ENCODE measurements at regions not wholly inside any gene's neighbourhood (a gene's known extent, or its start where the extent isn't known, plus 50 kb on each side); places are given as distances from the start of the nearest gene placed in this dataset.
A peak's percentile ranks its signal among the peaks of the same experiment; 100 is the strongest.

GRCh38 chr1:192950926-192951325 lies 108.2 kb downstream of the UCHL5 start:
- H3K4me3 ChIP-seq (ENCODE audit: low read depth, low read length) = no peak overlapping the region
- H3K4me3 Mint-ChIP-seq = no peak overlapping the region
- H3K36me3 ChIP-seq (ENCODE audit: control insufficient read depth, insufficient read depth, low read length) = no peaks in the 10 kb centered on the region
- no peak overlapping the region for H3K27ac Mint-ChIP-seq
- peaks cover 3% of the 10 kb centered on the region for H3K36me3 Mint-ChIP-seq
- no peaks in the 10 kb centered on the region for H3K4me1 ChIP-seq (ENCODE audit: control insufficient read depth, insufficient read depth, low read length, poor library complexity, severe bottlenecking)
- no peak overlapping the region for H3K27ac ChIP-seq (ENCODE audit: insufficient read depth, low read length, poor library complexity, severe bottlenecking)
- H3K9me3 Mint-ChIP-seq = no peaks in the 10 kb centered on the region
- no peak for ATAC-seq (ENCODE audit: low read depth in 2 of 2)
- H3K4me1 Mint-ChIP-seq = no peaks in the 10 kb centered on the region
- no peak for DNase-seq
- no peaks in the 10 kb centered on the region for H3K27me3 Mint-ChIP-seq
- no peaks in the 10 kb centered on the region for H3K9me3 ChIP-seq (ENCODE audit: control insufficient read depth in 2 of 2, low read length in 2 of 2)
- H3K27me3 ChIP-seq (ENCODE audit: control insufficient read depth, insufficient read depth, low read length) = no peaks in the 10 kb centered on the region

DNA sequence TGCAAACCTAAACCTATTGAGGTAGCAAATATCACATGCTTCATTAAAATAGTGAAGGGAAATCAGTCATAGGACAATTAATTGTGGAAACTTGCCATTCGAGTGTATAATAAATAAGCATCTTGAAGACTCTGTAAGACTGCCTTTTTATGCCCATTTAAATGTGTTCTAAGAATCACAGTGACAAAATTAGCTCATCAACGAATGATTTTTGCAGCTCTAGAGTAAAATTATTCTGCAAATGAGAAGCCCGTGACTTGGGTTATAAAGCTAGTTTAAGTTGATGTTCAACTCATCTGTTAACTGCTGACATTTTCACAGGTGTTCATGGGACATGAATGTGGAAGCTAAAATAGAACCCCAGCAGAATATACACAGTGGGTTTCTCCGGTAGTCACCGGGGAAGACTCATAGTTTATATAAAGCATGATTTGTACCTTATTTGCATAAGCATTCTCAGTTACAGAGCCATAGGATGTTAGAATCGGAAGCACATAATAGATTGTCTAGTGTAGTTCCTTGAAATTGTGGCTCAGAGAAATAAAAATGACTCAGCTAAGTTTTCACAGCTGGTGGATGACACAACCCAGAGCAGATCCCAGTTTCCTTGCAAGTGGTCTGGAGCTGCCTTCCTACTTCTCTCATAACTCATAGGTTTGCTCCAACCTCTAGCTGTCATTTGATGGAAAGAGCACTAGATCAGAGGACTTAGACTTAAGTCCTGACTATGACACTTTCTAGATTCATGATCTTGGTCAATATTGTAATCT lies 107.3 kb downstream of the UCHL5 start:
- peak in 1 of 2 donors; percentile 12 for ATAC-seq (ENCODE audit: low read depth in 2 of 2)
- Mint-ChIP-seq H3K27me3 (no peaks in the 10 kb centered on the region), H3K4me3 (no peak overlapping the region), H3K9me3 (no peaks in the 10 kb centered on the region), H3K4me1 (no peaks in the 10 kb centered on the region), H3K27ac (peak overlapping the region in 1 of 3 donors; percentile 5), H3K36me3 (peaks cover 9% of the 10 kb centered on the region)
- no peaks in the 10 kb centered on the region for H3K4me1 ChIP-seq (ENCODE audit: control insufficient read depth, insufficient read depth, low read length, poor library complexity, severe bottlenecking)
- H3K9me3 ChIP-seq (ENCODE audit: control insufficient read depth in 2 of 2, low read length in 2 of 2) = no peaks in the 10 kb centered on the region
- H3K36me3 ChIP-seq (ENCODE audit: control insufficient read depth, insufficient read depth, low read length) = no peaks in the 10 kb centered on the region
- H3K4me3 ChIP-seq (ENCODE audit: low read depth, low read length) = no peak overlapping the region
- DNase-seq = no peak
- H3K27me3 ChIP-seq (ENCODE audit: control insufficient read depth, insufficient read depth, low read length) = no peaks in the 10 kb centered on the region
- no peak overlapping the region for H3K27ac ChIP-seq (ENCODE audit: insufficient read depth, low read length, poor library complexity, severe bottlenecking)

DNA sequence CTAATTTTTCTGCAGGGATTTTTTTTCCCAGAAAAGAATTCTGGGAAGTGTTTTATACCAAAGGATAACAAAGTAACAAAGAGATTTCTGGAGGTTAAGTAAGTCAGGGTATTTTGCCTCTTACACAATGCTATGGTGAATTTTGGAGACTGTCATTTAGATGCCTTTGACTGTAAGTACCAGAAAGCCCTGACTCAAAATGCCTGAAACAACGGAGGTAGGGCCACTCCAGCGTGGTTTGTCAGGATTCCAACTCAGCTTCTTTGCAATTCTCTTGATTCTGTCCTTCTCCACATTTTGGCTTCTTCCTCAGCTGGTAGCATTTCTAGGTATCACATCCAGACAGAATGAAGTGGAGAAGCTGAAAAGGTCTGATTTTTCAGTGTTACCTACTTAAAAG lies 106.5 kb downstream of the UCHL5 start:
- no peaks in the 10 kb centered on the region for H3K9me3 ChIP-seq (ENCODE audit: control insufficient read depth in 2 of 2, low read length in 2 of 2)
- no peaks in the 10 kb centered on the region for H3K27me3 ChIP-seq (ENCODE audit: control insufficient read depth, insufficient read depth, low read length)
- Mint-ChIP-seq H3K36me3 (peaks cover 14% of the 10 kb centered on the region), H3K4me3 (no peak overlapping the region), H3K4me1 (no peaks in the 10 kb centered on the region), H3K9me3 (no peaks in the 10 kb centered on the region), H3K27ac (no peak overlapping the region), H3K27me3 (no peaks in the 10 kb centered on the region)
- no peaks in the 10 kb centered on the region for H3K36me3 ChIP-seq (ENCODE audit: control insufficient read depth, insufficient read depth, low read length)
- H3K4me3 ChIP-seq (ENCODE audit: low read depth, low read length) = no peak overlapping the region
- no peak for DNase-seq
- no peak overlapping the region for H3K27ac ChIP-seq (ENCODE audit: insufficient read depth, low read length, poor library complexity, severe bottlenecking)
- ATAC-seq (ENCODE audit: low read depth in 2 of 2) = no peak
- H3K4me1 ChIP-seq (ENCODE audit: control insufficient read depth, insufficient read depth, low read length, poor library complexity, severe bottlenecking) = no peaks in the 10 kb centered on the region

DNA sequence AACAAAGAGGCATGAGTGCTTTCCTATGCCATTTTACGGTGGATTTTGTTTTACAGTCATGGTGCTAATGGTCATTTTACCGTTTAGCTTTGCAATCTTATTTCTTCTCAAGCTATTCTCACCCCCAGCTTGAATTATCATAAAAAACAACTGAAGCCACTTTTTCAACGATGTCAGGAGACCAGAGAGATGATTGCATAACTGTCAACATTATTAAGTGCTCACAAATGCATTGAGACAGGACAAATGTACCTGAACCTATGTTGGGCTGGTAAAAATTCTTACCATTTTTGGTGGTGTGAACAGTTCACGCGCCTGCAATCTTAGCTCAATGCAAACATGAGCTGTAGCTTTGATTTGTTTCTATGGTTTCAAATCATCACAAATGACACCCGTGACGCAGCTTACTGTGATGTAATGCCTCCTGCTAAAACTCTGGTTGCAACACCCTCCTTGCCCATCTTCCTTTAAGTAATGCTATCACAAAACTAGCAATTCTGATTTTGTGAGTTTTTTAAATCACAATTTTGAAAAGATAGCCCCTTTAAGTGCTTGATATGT lies 104.4 kb downstream of the UCHL5 start:
- no peak for ATAC-seq (ENCODE audit: low read depth in 2 of 2)
- no peak for DNase-seq
- no peak overlapping the region for H3K4me3 Mint-ChIP-seq
- no peak overlapping the region for H3K4me3 ChIP-seq (ENCODE audit: low read depth, low read length)
- H3K9me3 ChIP-seq (ENCODE audit: control insufficient read depth in 2 of 2, low read length in 2 of 2) = no peaks in the 10 kb centered on the region
- no peak overlapping the region for H3K27ac ChIP-seq (ENCODE audit: insufficient read depth, low read length, poor library complexity, severe bottlenecking)
- no peaks in the 10 kb centered on the region for H3K36me3 ChIP-seq (ENCODE audit: control insufficient read depth, insufficient read depth, low read length)
- no peaks in the 10 kb centered on the region for H3K27me3 Mint-ChIP-seq
- H3K4me1 Mint-ChIP-seq = no peaks in the 10 kb centered on the region
- peaks cover 14% of the 10 kb centered on the region for H3K36me3 Mint-ChIP-seq
- no peaks in the 10 kb centered on the region for H3K9me3 Mint-ChIP-seq
- H3K27ac Mint-ChIP-seq = no peak overlapping the region
- no peaks in the 10 kb centered on the region for H3K4me1 ChIP-seq (ENCODE audit: control insufficient read depth, insufficient read depth, low read length, poor library complexity, severe bottlenecking)
- H3K27me3 ChIP-seq (ENCODE audit: control insufficient read depth, insufficient read depth, low read length) = no peaks in the 10 kb centered on the region

DNA sequence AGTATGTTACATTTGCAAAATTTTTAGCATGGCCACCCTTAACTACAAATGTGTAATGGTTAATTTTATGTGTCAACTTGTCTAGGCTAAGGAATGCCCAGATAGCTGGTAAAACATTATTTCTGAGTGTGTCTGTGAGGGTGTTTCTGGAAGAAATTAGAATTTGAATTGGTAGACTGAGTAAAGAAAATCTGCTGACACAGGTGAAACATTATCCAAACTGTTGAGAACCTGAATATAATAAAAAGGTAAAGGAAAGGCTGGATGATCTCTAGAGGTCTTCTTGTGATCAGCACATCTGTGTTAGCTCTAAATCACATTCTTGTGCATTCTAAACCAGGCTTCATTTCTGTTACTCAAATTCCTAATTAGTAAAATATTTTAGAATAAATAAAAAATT lies 100.8 kb downstream of the UCHL5 start:
- Histone ChIP-seq H3K9me3 (ENCODE audit: control insufficient read depth in 2 of 2, low read length in 2 of 2) (no peaks in the 10 kb centered on the region), H3K4me3 (ENCODE audit: low read depth, low read length) (no peak overlapping the region), H3K27me3 (ENCODE audit: control insufficient read depth, insufficient read depth, low read length) (no peaks in the 10 kb centered on the region), H3K4me1 (ENCODE audit: control insufficient read depth, insufficient read depth, low read length, poor library complexity, severe bottlenecking) (no peaks in the 10 kb centered on the region), H3K36me3 (ENCODE audit: control insufficient read depth, insufficient read depth, low read length) (no peaks in the 10 kb centered on the region), H3K27ac (ENCODE audit: insufficient read depth, low read length, poor library complexity, severe bottlenecking) (no peak overlapping the region)
- ATAC-seq (ENCODE audit: low read depth in 2 of 2) (no peak), DNase-seq (no peak)
- Mint-ChIP-seq H3K27ac (no peak overlapping the region), H3K27me3 (no peaks in the 10 kb centered on the region), H3K4me3 (no peak overlapping the region), H3K9me3 (no peaks in the 10 kb centered on the region), H3K36me3 (peaks cover 14% of the 10 kb centered on the region), H3K4me1 (peaks cover 0 to 3% (median 0%) of the 10 kb centered on the region in 4 donors)

- Histone ChIP-seq H3K9me3 (ENCODE audit: control insufficient read depth in 2 of 2, low read length in 2 of 2) (no peaks in the 10 kb centered on the region), H3K27ac (ENCODE audit: insufficient read depth, low read length, poor library complexity, severe bottlenecking) (no peak overlapping the region), H3K27me3 (ENCODE audit: control insufficient read depth, insufficient read depth, low read length) (no peaks in the 10 kb centered on the region), H3K4me3 (ENCODE audit: low read depth, low read length) (no peak overlapping the region), H3K36me3 (ENCODE audit: control insufficient read depth, insufficient read depth, low read length) (no peaks in the 10 kb centered on the region), H3K4me1 (ENCODE audit: control insufficient read depth, insufficient read depth, low read length, poor library complexity, severe bottlenecking) (no peaks in the 10 kb centered on the region)
- Mint-ChIP-seq H3K9me3 (no peaks in the 10 kb centered on the region), H3K27ac (no peak overlapping the region), H3K4me1 (peaks cover 0 to 3% (median 0%) of the 10 kb centered on the region in 4 donors), H3K27me3 (no peaks in the 10 kb centered on the region), H3K4me3 (no peak overlapping the region), H3K36me3 (peaks cover 14% of the 10 kb centered on the region)
- DNase-seq = no peak
- ATAC-seq (ENCODE audit: low read depth in 2 of 2) = no peak
Measured at GRCh38 chr1:192958871-192959270, 100.3 kb downstream of the UCHL5 start.

DNA sequence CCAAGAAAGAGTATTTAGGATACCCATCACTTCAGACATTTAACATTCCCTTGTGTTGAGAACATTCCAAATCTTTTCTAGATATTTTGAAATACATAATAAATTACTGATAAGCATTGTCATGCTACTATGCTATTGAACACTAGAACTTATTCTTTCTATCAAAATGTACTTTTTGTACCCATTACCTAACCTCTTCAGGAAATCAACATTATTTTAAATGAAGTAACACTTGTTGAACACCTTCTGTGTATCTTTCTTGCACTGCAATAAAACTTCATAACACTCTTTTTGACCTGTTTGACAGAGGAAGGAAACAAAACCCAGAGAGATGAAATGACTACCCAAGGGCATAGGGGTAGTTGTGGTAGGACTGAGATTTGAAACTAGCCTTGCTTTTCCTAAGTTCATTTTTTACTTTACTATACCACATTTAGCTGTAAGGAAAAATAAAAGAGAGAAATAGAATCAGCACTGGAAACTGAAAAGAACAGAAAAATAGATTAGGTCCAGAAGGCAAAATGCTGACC lies 99.4 kb downstream of the UCHL5 start:
- Histone ChIP-seq H3K4me1 (ENCODE audit: control insufficient read depth, insufficient read depth, low read length, poor library complexity, severe bottlenecking) (no peaks in the 10 kb centered on the region), H3K36me3 (ENCODE audit: control insufficient read depth, insufficient read depth, low read length) (no peaks in the 10 kb centered on the region), H3K27ac (ENCODE audit: insufficient read depth, low read length, poor library complexity, severe bottlenecking) (no peak overlapping the region), H3K9me3 (ENCODE audit: control insufficient read depth in 2 of 2, low read length in 2 of 2) (no peaks in the 10 kb centered on the region), H3K4me3 (ENCODE audit: low read depth, low read length) (no peak overlapping the region), H3K27me3 (ENCODE audit: control insufficient read depth, insufficient read depth, low read length) (no peaks in the 10 kb centered on the region)
- DNase-seq (no peak), ATAC-seq (ENCODE audit: low read depth in 2 of 2) (no peak)
- Mint-ChIP-seq H3K27ac (no peak overlapping the region), H3K4me1 (peaks cover 0 to 3% (median 0%) of the 10 kb centered on the region in 4 donors), H3K9me3 (no peaks in the 10 kb centered on the region), H3K4me3 (no peak overlapping the region), H3K36me3 (peaks cover 14% of the 10 kb centered on the region), H3K27me3 (no peaks in the 10 kb centered on the region)
